HG02759 (cell line): ENCODE measurements at regions not wholly inside any gene's neighbourhood (a gene's known extent, or its start where the extent isn't known, plus 50 kb on each side); places are given as distances from the start of the nearest gene placed in this dataset.

Experiments used
- ATAC-seq: cut with Tn5 transposase; IDR thresholded peaks from one replicate; pipeline ENCODE4 v1.9.1; 2021; ENCODE audit warnings: mild to moderate bottlenecking, moderate library complexity; ENCODE audit not compliant: unreplicated experiment

GRCh38 chr2:9137379-9138150, 69.0 kb upstream of the ASAP2 start:
- no peak for ATAC-seq

- ATAC-seq, result no peak
These were observed 70.6 kb upstream of the ASAP2 start for GRCh38 chr2:9135822-9136558.

- no peak for ATAC-seq
These were observed 79.3 kb upstream of the ASAP2 start for GRCh38 chr2:9127316-9127715.

- ATAC-seq, result no peak
These were observed 80.1 kb upstream of the ASAP2 start for GRCh38 chr2:9126540-9126939.

- ATAC-seq, result no peak
These were observed 82.3 kb upstream of the ASAP2 start for GRCh38 chr2:9124231-9124741.

GRCh38 chr2:9123069-9123468, 83.5 kb upstream of the ASAP2 start:
- no peak for ATAC-seq

GRCh38 chr2:9122367-9122766, 84.2 kb upstream of the ASAP2 start:
- ATAC-seq, result no peak

GRCh38 chr2:9118383-9118960, 88.1 kb upstream of the ASAP2 start:
- ATAC-seq, result no peak

GRCh38 chr2:9115229-9115628, 91.4 kb upstream of the ASAP2 start:
- ATAC-seq, result no peak

GRCh38 chr2:9114458-9114857, 92.2 kb upstream of the ASAP2 start:
- ATAC-seq, result no peak

GRCh38 chr2:9113916-9114315, 92.7 kb upstream of the ASAP2 start:
- ATAC-seq, result no peak

- no peak for ATAC-seq
These were observed 93.3 kb upstream of the ASAP2 start for GRCh38 chr2:9113262-9113661.

GRCh38 chr2:9112079-9112721, 94.4 kb upstream of the ASAP2 start:
- ATAC-seq, result no peak

- no peak for ATAC-seq
These were observed 95.6 kb upstream of the ASAP2 start for GRCh38 chr2:9110893-9111569.

GRCh38 chr2:9110346-9110884, 96.2 kb upstream of the ASAP2 start:
- no peak for ATAC-seq

- no peak for ATAC-seq
These were observed 96.7 kb upstream of the ASAP2 start for GRCh38 chr2:9109871-9110270.

- ATAC-seq, result no peak
These were observed 98.2 kb upstream of the ASAP2 start for GRCh38 chr2:9108210-9108967.

GRCh38 chr2:9107168-9108025, 99.2 kb upstream of the ASAP2 start:
- ATAC-seq, result no peak
